Hepatocyte (in vitro differentiated cells): ENCODE measurements at regions not wholly inside any gene's neighbourhood (a gene's known extent, or its start where the extent isn't known, plus 50 kb on each side); places are given as distances from the start of the nearest gene placed in this dataset.

ENCODE experiments used
- DNase-seq: peaks from one replicate; pipeline ENCODE4 v3.0.0-alpha.2; 2016; ENCODE audit warnings: low spot score
- H2AFZ ChIP-seq: fragments of 200-600 bp; sonication (generic); 2 replicates; pipeline ENCODE4 v1.6.0; 2016; ENCODE audit warnings: antibody characterized with exemption, mild to moderate bottlenecking
- H3K27ac ChIP-seq: fragments of 200-600 bp; sonication (generic); 2 replicates; pipeline ENCODE4 v1.5.1; 2016; ENCODE audit warnings: mild to moderate bottlenecking
- H3K27me3 ChIP-seq: fragments of 200-600 bp; sonication (generic); 2 replicates; pipeline ENCODE4 v1.6.1; 2016
- H3K36me3 ChIP-seq: fragments of 200-600 bp; sonication (generic); replicated peaks from 2 replicates; pipeline ENCODE4 v1.5.1; 2016; ENCODE audit warnings: low read depth; ENCODE audit not compliant: insufficient read depth
- H3K4me1 ChIP-seq: fragments of 200-600 bp; sonication (generic); 2 replicates; pipeline ENCODE4 v1.5.1; 2016; ENCODE audit warnings: mild to moderate bottlenecking, moderate library complexity; ENCODE audit not compliant: insufficient read depth
- H3K4me2 ChIP-seq: fragments of 200-600 bp; sonication (generic); 2 replicates; pipeline ENCODE4 v1.6.0; 2016
- H3K4me3 ChIP-seq: fragments of 200-600 bp; sonication (generic); 2 replicates; pipeline ENCODE4 v1.5.1; 2016; ENCODE audit warnings: mild to moderate bottlenecking
- H3K79me2 ChIP-seq: fragments of 200-600 bp; sonication (generic); 2 replicates; pipeline ENCODE4 v1.6.0; 2017; ENCODE audit warnings: mild to moderate bottlenecking
- H3K9me2 ChIP-seq: fragments of 200-600 bp; sonication (generic); replicated peaks from 2 replicates; pipeline ENCODE4 v1.6.0; 2017; ENCODE audit warnings: mild to moderate bottlenecking; ENCODE audit not compliant: insufficient read depth
- H3K9me3 ChIP-seq: fragments of 200-600 bp; sonication (generic); 2 replicates; pipeline ENCODE4 v1.5.1; 2016; ENCODE audit warnings: low read depth, mild to moderate bottlenecking
- H4K20me1 ChIP-seq: fragments of 200-600 bp; sonication (generic); 2 replicates; pipeline ENCODE4 v1.6.0; 2016; ENCODE audit warnings: mild to moderate bottlenecking; ENCODE audit not compliant: insufficient read depth, poor library complexity, severe bottlenecking
- CTCF ChIP-seq: fragments of 200-600 bp; sonication (generic); IDR thresholded peaks from 2 replicates; pipeline ENCODE4 v1.5.1; 2016; ENCODE audit warnings: antibody characterized with exemption, mild to moderate bottlenecking; ENCODE audit not compliant: poor library complexity
- EZH2 ChIP-seq: fragments of 200-600 bp; sonication (generic); IDR thresholded peaks from 2 replicates; pipeline ENCODE4 v1.6.1; 2016; ENCODE audit warnings: antibody characterized with exemption, mild to moderate bottlenecking, borderline replicate concordance
- EZH2phosphoT487 ChIP-seq: fragments of 200-600 bp; sonication (generic); IDR thresholded peaks from one replicate; pipeline ENCODE4 v1.6.1; 2018; ENCODE audit warnings: antibody characterized with exemption, mild to moderate bottlenecking, low read depth, moderate library complexity; ENCODE audit not compliant: unreplicated experiment, severe bottlenecking
- WGBS: methylation state at CpG from one replicate; pipeline ENCODE4 v1.1.6; 2016; ENCODE audit warnings: low lambda C conversion rate; ENCODE audit errors: missing lambda C conversion rate; 5-methylcytosine and 5-hydroxymethylcytosine counted together

- no peak for TF ChIP-seq EZH2phosphoT487
- no peak for TF ChIP-seq CTCF
- no peak for TF ChIP-seq EZH2
- Histone ChIP-seq H3K4me1 (no peaks in the 10 kb centered on the region), H3K27ac (no peak overlapping the region), H3K27me3 (no peaks in the 10 kb centered on the region), H4K20me1 (no peaks in the 10 kb centered on the region), H3K9me3 (no peaks in the 10 kb centered on the region), H3K9me2 (no peaks in the 10 kb centered on the region), H3K36me3 (no peaks in the 10 kb centered on the region), H3K4me3 (no peak overlapping the region), H2AFZ (no peak overlapping the region), H3K79me2 (no peaks in the 10 kb centered on the region), H3K4me2 (no peak overlapping the region)
- no peak for DNase-seq
- 84% methylated on average over 2 of the region's 2 CpGs for WGBS
Observed at GRCh38 chr2:183575481-183575880, 451.2 kb downstream of the NUP35 start.

DNA sequence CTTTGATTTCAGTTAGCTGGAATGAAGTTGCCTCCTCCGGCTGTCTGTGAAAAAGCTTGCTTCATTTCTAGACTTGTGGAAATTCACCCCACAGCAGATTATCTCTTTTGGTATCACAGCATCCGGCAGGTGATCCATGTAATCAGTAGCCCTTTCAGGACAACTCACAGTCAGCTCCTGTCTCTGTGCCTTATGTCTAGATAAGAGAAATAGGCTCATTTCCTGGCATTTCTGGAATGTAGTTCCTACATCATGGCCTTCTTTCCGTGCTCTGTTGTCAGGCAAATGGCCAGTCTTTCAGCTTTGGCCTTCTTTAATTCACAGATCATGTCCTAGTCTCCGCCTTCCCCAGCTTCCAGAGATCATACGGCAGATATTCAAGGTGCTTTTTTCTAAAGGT is 455.4 kb downstream of the NUP35 start:
- H3K27ac ChIP-seq, result no peak overlapping the region
- no peaks in the 10 kb centered on the region for H3K27me3 ChIP-seq
- H3K4me3 ChIP-seq, result no peak overlapping the region
- H3K36me3 ChIP-seq, result no peaks in the 10 kb centered on the region
- TF ChIP-seq EZH2 (no peak), EZH2phosphoT487 (no peak), CTCF (no peak)
- 53% methylated on average over 5 of the region's 5 CpGs for WGBS
- H3K4me1 ChIP-seq, result no peaks in the 10 kb centered on the region
- peak; percentile 11 for DNase-seq
- no peak overlapping the region for H3K4me2 ChIP-seq
- H3K9me2 ChIP-seq, result no peaks in the 10 kb centered on the region
- H3K79me2 ChIP-seq, result no peaks in the 10 kb centered on the region
- no peaks in the 10 kb centered on the region for H3K9me3 ChIP-seq
- H4K20me1 ChIP-seq, result no peaks in the 10 kb centered on the region
- no peak overlapping the region for H2AFZ ChIP-seq

GRCh38 chr2:183592271-183592670 is 468.0 kb downstream of the NUP35 start:
- Histone ChIP-seq H3K4me2 (no peak overlapping the region), H3K79me2 (no peaks in the 10 kb centered on the region), H3K9me2 (no peaks in the 10 kb centered on the region), H3K4me3 (no peak overlapping the region), H3K36me3 (no peaks in the 10 kb centered on the region), H4K20me1 (no peaks in the 10 kb centered on the region), H2AFZ (no peak overlapping the region), H3K4me1 (no peaks in the 10 kb centered on the region), H3K9me3 (no peaks in the 10 kb centered on the region), H3K27me3 (no peaks in the 10 kb centered on the region), H3K27ac (no peak overlapping the region)
- no peak for TF ChIP-seq EZH2phosphoT487
- no peak for TF ChIP-seq CTCF
- no peak for TF ChIP-seq EZH2
- no peak for DNase-seq
- WGBS, result 90% methylated on average over 4 of the region's 4 CpGs

DNA sequence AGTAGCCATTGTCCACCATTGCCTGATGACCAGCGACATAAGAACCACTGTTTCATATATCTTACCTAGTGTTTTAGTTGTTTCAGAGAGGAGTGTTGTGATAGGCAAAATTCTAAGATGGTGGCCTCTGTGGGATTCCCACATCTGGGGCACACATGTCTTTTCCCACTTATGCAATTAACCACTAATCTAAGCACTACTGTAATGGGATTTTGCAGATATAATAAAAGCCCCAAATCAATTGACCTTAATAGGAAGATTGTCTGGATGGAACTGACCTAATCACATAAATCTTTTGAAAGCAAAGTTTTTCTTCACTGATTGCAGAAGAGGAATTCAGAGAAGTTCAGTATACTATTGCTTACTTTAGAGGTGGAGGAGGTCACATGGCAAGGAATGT is 469.9 kb downstream of the NUP35 start:
- H3K36me3 ChIP-seq, result no peaks in the 10 kb centered on the region
- no peak overlapping the region for H3K4me3 ChIP-seq
- H3K27me3 ChIP-seq, result no peaks in the 10 kb centered on the region
- H3K9me3 ChIP-seq, result no peaks in the 10 kb centered on the region
- no peaks in the 10 kb centered on the region for H3K4me1 ChIP-seq
- H4K20me1 ChIP-seq, result no peaks in the 10 kb centered on the region
- no peaks in the 10 kb centered on the region for H3K79me2 ChIP-seq
- no peak for TF ChIP-seq CTCF
- 79% methylated on average over 1 of the region's 1 CpG for WGBS
- DNase-seq, result no peak
- no peaks in the 10 kb centered on the region for H3K9me2 ChIP-seq
- no peak overlapping the region for H3K27ac ChIP-seq
- H3K4me2 ChIP-seq, result no peak overlapping the region
- no peak overlapping the region for H2AFZ ChIP-seq
